ENCODE measurements at regions not wholly inside any gene's neighbourhood (a gene's known extent, or its start where the extent isn't known, plus 50 kb on each side); places are given as distances from the start of the nearest gene placed in this dataset.

DNA sequence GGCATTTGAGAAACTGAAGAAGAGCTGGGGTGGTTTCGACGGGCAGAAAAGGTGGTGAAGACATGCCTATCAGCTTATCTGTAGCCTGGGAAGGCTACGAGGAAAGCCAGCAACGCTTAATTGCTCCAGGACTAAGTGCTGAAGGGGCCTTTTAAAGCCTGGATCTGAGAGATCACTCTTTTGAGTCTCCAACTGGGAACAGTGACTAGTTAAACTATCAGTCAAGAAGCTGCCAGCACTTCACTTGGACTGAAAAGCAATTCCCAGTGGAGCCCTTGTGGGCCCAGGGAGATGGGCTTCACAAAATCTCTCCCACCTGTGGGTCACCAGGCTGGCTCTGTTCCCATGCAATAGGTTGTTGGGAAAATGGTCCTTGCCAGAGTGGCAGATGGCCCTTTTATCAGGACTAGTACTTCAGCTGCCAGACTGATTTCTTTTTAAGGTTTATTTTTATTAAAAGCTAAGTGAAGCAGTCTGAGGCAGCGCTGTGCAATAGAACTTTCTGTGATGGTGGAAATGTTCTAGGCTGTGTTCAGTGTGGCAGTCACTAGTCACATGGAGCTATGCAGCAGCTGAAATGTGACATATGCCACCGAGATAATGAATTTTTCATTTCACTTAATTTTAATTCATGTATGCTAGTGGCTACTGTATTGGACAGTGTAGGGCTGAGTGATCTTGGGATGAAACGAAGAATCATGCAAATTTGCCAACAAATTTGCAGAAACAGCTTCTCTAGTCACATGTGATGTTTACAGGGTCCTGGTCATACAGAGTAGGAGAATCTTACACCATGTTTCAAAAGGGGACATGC lies 276.8 kb downstream of the PCNX1 start (continued):
- TF ChIP-seq, protein P1, sequence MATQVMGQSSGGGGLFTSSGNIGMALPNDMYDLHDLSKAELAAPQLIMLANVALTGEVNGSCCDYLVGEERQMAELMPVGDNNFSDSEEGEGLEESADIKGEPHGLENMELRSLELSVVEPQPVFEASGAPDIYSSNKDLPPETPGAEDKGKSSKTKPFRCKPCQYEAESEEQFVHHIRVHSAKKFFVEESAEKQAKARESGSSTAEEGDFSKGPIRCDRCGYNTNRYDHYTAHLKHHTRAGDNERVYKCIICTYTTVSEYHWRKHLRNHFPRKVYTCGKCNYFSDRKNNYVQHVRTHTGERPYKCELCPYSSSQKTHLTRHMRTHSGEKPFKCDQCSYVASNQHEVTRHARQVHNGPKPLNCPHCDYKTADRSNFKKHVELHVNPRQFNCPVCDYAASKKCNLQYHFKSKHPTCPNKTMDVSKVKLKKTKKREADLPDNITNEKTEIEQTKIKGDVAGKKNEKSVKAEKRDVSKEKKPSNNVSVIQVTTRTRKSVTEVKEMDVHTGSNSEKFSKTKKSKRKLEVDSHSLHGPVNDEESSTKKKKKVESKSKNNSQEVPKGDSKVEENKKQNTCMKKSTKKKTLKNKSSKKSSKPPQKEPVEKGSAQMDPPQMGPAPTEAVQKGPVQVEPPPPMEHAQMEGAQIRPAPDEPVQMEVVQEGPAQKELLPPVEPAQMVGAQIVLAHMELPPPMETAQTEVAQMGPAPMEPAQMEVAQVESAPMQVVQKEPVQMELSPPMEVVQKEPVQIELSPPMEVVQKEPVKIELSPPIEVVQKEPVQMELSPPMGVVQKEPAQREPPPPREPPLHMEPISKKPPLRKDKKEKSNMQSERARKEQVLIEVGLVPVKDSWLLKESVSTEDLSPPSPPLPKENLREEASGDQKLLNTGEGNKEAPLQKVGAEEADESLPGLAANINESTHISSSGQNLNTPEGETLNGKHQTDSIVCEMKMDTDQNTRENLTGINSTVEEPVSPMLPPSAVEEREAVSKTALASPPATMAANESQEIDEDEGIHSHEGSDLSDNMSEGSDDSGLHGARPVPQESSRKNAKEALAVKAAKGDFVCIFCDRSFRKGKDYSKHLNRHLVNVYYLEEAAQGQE (IDR thresholded peaks at IDR 0.05; ENCODE audit: unreplicated experiment): no peak
- no peak for TF ChIP-seq EZH2phosphoT487 (IDR thresholded peaks at IDR 0.05; ENCODE audit: unreplicated experiment)
- TF ChIP-seq ZNF331 (CRISPR knock-in tag; IDR thresholded peaks at IDR 0.05; ENCODE audit: low read depth): no peak

DNA sequence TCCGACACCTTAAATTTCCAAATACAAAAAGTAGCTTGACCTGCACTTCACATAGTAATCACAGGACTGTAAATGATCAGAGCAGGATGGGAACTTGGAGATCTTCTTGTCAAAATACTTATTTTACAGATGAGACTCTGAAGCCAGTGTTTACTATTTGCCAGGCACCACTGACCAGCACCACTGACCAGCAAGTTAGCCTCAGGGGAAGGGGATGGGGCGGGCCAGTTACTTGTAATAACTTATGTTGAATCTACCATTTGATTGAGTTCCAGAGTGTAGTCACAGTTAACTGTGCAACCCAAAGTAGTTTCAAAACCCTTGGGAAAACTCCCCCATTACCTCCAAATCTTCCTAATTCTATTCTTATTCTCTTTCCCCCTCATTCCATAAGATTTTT lies 278.4 kb downstream of the PCNX1 start:
- H3K36me3 ChIP-seq (ENCODE audit: insufficient read depth): 0 out of 2 replicates have a peak, but pooled peaks cover 2% of the 10 kb centered on the region
- H3F3A ChIP-seq (replicated peaks; ENCODE audit: low read depth): no peaks in the 10 kb centered on the region
- no peaks in the 10 kb centered on the region for H4K20me1 ChIP-seq (replicated peaks; ENCODE audit: insufficient read depth)
- H3K27me3 ChIP-seq (ENCODE audit: insufficient read depth): no peaks in the 10 kb centered on the region
- H3K4me3 ChIP-seq: no peak overlapping the region
- no peaks in the 10 kb centered on the region for H3K79me2 ChIP-seq (replicated peaks; ENCODE audit: insufficient read depth)
- Mint-ChIP-seq H3K9me3 (peaks cover 4% of the 10 kb centered on the region), H3K36me3 (ENCODE audit: low read depth) (peaks cover 6% of the 10 kb centered on the region), H3K4me1 (peaks cover 20% of the 10 kb centered on the region), H3K27me3 (ENCODE audit: insufficient read depth, low read depth, poor library complexity) (peaks cover 1% of the 10 kb centered on the region), H3K4me3 (no peak overlapping the region), H3K27ac (no peak overlapping the region)
- no peak overlapping the region for H3K27ac ChIP-seq (ENCODE audit: low read depth)
- no peak for DNase-seq (ENCODE audit: low spot score)
- H3K9me2 ChIP-seq (ENCODE audit: insufficient read depth): peaks cover 13% of the 10 kb centered on the region
- H2AFZ ChIP-seq: no peak overlapping the region
- H3K4me2 ChIP-seq: no peak overlapping the region
- no peak for ATAC-seq
- H3K4me1 ChIP-seq (ENCODE audit: insufficient read depth): peaks cover 15% of the 10 kb centered on the region
- no peak for TF ChIP-seq CREB1 (CRISPR knock-in tag; IDR thresholded peaks at IDR 0.05; ENCODE audit: low read depth)
- no peak for TF ChIP-seq JUNB (IDR thresholded peaks at IDR 0.05; ENCODE audit: unreplicated experiment)
- TF ChIP-seq, protein P2, sequence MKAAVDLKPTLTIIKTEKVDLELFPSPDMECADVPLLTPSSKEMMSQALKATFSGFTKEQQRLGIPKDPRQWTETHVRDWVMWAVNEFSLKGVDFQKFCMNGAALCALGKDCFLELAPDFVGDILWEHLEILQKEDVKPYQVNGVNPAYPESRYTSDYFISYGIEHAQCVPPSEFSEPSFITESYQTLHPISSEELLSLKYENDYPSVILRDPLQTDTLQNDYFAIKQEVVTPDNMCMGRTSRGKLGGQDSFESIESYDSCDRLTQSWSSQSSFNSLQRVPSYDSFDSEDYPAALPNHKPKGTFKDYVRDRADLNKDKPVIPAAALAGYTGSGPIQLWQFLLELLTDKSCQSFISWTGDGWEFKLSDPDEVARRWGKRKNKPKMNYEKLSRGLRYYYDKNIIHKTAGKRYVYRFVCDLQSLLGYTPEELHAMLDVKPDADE (IDR thresholded peaks at IDR 0.05): no peak
- no peak for TF ChIP-seq EZH2phosphoT487 (IDR thresholded peaks at IDR 0.05; ENCODE audit: unreplicated experiment)
- TF ChIP-seq ZNF114 (CRISPR knock-in tag; IDR thresholded peaks at IDR 0.05): no peak
- TF ChIP-seq, protein P1 (IDR thresholded peaks at IDR 0.05; ENCODE audit: unreplicated experiment): no peak
- no peak for TF ChIP-seq ZNF331 (CRISPR knock-in tag; IDR thresholded peaks at IDR 0.05; ENCODE audit: low read depth)
- no peak for TF ChIP-seq NANOG (IDR thresholded peaks at IDR 0.05; ENCODE audit: borderline replicate concordance)
- no peak for TF ChIP-seq EZH2 (IDR thresholded peaks at IDR 0.05; ENCODE audit: low read depth, unreplicated experiment)

All from GM23338 (cell line).